ENCODE measurements at regions not wholly inside any gene's neighbourhood (a gene's known extent, or its start where the extent isn't known, plus 50 kb on each side); places are given as distances from the start of the nearest gene placed in this dataset.

DNA sequence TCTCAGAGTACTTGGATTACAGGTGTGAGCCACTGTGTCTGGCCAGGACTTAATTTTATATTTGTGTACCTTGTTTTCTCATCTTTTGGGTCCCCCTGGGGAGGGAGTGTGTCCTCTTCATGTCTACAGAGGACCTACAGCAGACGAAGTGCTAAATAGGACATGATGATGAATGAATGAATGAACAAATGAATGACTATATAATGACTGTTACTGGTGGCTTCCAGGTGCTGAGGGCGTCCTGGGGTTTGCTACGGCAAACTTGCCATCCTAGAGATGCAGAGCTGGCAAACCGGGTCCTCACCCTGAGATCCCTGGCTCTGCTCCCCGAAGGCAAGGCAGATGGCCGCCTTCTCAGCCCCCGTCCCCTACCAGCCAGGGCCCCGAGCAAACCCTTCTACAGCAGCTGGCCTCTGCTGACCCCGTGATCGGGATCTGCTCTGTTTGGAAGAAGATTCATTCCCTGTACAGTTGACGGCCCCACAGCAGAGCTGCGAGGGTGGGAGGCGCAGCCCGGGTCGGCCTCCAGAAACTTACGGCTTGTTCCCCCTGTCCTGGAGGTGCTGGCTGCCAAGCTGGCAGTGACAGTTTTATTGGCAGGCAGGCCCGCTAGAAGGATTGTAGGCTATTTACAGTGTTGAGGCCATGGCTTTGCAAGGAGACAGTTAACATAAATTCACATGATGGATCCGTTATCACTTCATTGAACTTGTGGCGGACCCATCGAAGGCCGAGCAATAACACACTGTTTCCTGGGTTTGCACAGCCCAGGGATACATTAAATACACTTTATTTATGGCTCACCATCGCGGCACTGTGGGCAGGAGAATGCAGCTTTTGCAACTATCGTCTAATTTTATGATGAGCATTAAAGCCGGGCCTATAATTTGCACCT, 197.7 kb upstream of the GSE1 start:
- Mint-ChIP-seq H3K9me3 (ENCODE audit: low read depth) (no peaks in the 10 kb centered on the region), H3K27me3 (ENCODE audit: low read depth) (no peaks in the 10 kb centered on the region), H3K27ac (ENCODE audit: unreplicated experiment) (no peak overlapping the region), H3K36me3 (ENCODE audit: low read depth) (no peaks in the 10 kb centered on the region), H3K4me1 (ENCODE audit: low read depth) (no peaks in the 10 kb centered on the region), H3K4me3 (ENCODE audit: unreplicated experiment) (no peak overlapping the region)
- DNase-seq (ENCODE audit: low spot score): peak; percentile 66
- TF ChIP-seq, protein P1, sequence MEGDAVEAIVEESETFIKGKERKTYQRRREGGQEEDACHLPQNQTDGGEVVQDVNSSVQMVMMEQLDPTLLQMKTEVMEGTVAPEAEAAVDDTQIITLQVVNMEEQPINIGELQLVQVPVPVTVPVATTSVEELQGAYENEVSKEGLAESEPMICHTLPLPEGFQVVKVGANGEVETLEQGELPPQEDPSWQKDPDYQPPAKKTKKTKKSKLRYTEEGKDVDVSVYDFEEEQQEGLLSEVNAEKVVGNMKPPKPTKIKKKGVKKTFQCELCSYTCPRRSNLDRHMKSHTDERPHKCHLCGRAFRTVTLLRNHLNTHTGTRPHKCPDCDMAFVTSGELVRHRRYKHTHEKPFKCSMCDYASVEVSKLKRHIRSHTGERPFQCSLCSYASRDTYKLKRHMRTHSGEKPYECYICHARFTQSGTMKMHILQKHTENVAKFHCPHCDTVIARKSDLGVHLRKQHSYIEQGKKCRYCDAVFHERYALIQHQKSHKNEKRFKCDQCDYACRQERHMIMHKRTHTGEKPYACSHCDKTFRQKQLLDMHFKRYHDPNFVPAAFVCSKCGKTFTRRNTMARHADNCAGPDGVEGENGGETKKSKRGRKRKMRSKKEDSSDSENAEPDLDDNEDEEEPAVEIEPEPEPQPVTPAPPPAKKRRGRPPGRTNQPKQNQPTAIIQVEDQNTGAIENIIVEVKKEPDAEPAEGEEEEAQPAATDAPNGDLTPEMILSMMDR (IDR thresholded peaks at IDR 0.05): no peak

DNA sequence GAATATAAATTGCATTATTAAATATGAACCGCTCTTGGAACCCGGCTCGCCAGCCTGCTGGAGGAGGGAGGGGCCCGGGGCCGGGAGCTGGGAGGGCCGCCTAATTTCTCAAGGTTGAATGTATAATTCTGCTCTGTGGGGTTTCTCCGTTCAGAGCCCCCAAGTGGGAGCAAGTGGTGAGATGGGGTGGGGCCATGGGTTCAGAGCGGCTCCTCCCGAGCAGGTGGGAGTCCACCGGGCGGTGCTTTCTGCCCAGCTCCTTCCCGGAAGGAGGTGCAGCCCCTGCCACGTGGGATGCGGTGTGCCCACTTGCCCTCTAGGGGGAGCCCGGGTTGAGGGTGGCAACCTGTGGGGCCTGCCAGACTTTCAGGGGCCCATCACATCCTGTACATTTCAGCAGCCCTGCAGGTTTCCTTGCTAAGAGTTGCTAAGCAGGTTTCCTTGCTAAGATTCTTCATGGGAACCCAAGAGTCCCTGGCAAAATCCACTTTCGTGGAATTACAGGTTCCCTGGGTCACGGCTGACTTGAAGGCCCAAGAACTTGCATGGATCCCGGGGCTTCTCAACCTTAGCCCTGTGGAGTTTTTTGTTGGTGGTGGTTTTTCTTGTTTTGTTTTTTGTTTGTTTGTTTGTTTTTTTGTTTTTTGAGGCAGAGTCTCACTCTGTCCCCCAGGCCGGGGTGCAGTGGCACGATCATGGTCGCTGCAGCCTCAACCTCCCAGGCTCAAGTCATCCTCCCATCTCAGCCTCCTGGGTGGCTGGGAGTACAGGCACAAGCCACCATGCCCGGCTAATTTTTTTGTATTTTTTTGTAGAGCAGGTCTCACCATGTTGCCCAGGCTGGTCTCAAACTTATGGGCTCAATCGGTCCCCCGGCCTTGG, 196.7 kb upstream of the GSE1 start:
- H3K27me3 Mint-ChIP-seq (ENCODE audit: low read depth): no peaks in the 10 kb centered on the region
- peak; percentile 86 for DNase-seq (ENCODE audit: low spot score)
- TF ChIP-seq, protein P1 (IDR thresholded peaks at IDR 0.05): peak; percentile 75
- H3K36me3 Mint-ChIP-seq (ENCODE audit: low read depth): no peaks in the 10 kb centered on the region
- H3K9me3 Mint-ChIP-seq (ENCODE audit: low read depth): no peaks in the 10 kb centered on the region
- H3K27ac Mint-ChIP-seq (ENCODE audit: unreplicated experiment): no peak overlapping the region
- H3K4me3 Mint-ChIP-seq (ENCODE audit: unreplicated experiment): no peak overlapping the region
- no peaks in the 10 kb centered on the region for H3K4me1 Mint-ChIP-seq (ENCODE audit: low read depth)

DNA sequence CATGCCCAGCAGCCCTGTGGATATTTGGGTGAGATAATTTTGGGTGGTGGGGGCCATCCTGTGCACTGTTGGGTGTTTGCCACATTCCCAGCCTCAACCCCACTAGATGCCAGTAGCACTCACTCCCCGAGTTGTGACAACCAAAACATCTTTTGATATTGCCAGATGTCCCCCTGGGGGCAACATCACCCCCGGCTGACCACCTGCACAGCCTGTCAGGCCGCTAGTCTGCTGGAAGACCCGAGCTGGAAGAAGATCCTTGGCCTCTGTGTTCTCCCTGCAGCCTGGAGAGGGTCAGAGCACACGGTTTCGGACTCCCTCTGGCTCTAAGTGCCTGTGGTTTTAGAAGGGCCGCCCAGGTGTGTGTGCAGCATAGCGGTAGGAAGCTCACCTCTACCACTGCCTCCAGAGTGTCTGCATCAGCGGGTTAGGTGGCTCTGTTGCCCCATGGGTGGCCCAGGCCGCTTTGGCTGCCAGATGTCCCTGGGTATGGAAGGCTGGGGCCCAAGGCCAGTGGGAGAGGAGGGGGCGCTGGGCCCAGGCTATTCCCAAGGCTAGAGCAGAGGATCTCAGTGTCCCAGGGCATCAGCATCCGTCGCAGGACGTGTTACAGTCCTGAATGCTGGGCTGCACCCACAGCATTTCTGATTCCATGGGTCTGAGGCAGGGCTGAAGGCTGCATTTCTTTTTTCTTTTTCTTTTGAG, 195.8 kb upstream of the GSE1 start:
- peaks cover 4% of the 10 kb centered on the region for H3K4me1 Mint-ChIP-seq (ENCODE audit: low read depth)
- no peak overlapping the region for H3K4me3 Mint-ChIP-seq (ENCODE audit: unreplicated experiment)
- TF ChIP-seq, protein P1 (IDR thresholded peaks at IDR 0.05): no peak
- no peaks in the 10 kb centered on the region for H3K36me3 Mint-ChIP-seq (ENCODE audit: low read depth)
- peaks cover under 1% of the 10 kb centered on the region for H3K27me3 Mint-ChIP-seq (ENCODE audit: low read depth)
- H3K27ac Mint-ChIP-seq (ENCODE audit: unreplicated experiment): no peak overlapping the region
- no peaks in the 10 kb centered on the region for H3K9me3 Mint-ChIP-seq (ENCODE audit: low read depth)
- DNase-seq (ENCODE audit: low spot score): peak; percentile 75

DNA sequence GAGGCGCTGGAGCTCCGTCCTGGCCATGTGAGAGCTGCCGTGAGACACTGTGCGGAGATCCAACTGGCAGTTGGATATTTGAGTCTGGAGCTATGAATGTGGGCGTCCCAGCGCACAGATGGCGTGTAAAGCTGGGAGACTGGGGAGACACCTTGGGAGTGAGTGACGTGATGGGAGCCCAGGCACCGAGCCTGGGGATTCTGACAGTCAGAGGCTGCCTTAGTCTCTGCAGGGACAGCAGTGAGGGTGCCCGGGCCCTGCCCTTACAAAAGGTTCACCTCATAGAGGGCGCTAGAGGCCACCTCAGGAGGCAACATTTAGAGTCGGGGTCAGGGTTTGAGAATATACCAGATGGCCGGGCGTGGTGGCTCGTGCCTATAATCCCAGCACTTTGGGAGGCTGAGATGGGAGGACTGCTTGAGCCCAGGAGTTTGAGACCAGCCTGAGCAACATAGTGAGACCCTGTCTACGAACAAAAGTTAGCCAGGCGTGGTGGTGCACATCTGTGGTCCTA, 194.1 kb upstream of the GSE1 start:
- no peaks in the 10 kb centered on the region for H3K9me3 Mint-ChIP-seq (ENCODE audit: low read depth)
- TF ChIP-seq, protein P1 (IDR thresholded peaks at IDR 0.05): peak; percentile 27
- H3K27ac Mint-ChIP-seq (ENCODE audit: unreplicated experiment): no peak overlapping the region
- peak; percentile 61 for DNase-seq (ENCODE audit: low spot score)
- H3K36me3 Mint-ChIP-seq (ENCODE audit: low read depth): no peaks in the 10 kb centered on the region
- peaks cover 7% of the 10 kb centered on the region for H3K4me1 Mint-ChIP-seq (ENCODE audit: low read depth)
- no peak overlapping the region for H3K4me3 Mint-ChIP-seq (ENCODE audit: unreplicated experiment)
- peaks cover 6% of the 10 kb centered on the region for H3K27me3 Mint-ChIP-seq (ENCODE audit: low read depth)

All from chondrocyte (in vitro differentiated cells).